K562 (cell line): ENCODE measurements at regions not wholly inside any gene's neighbourhood (a gene's known extent, or its start where the extent isn't known, plus 50 kb on each side); places are given as distances from the start of the nearest gene placed in this dataset.

ENCODE experiments used
- ADNP ChIP-seq: fragments of 200-800 bp; sonication (Bioruptor generic); IDR thresholded peaks from 2 replicates; pipeline ENCODE4 v1.6.1; 2016; ENCODE audit warnings: missing genetic modification characterization, missing compliant biosample characterization
- HEY1 ChIP-seq: fragments of 250-450 bp; sonication (Bioruptor Pico); IDR thresholded peaks from 2 replicates; pipeline ENCODE4 v1.5.0; 2020; ENCODE audit warnings: mild to moderate bottlenecking, moderate library complexity, borderline replicate concordance
- KLF6 ChIP-seq: fragments of 250-450 bp; sonication (Bioruptor Pico); IDR thresholded peaks from 2 replicates; pipeline ENCODE4 v1.4.0; 2020; ENCODE audit warnings: mild to moderate bottlenecking, moderate library complexity, borderline replicate concordance
- PATZ1 ChIP-seq: fragments of 250-450 bp; sonication (Bioruptor Pico); IDR thresholded peaks from 2 replicates; pipeline ENCODE4 v1.5.0; 2020; ENCODE audit warnings: mild to moderate bottlenecking, borderline replicate concordance
- PPARD ChIP-seq: fragments of 250-450 bp; sonication (Bioruptor Pico); IDR thresholded peaks from 2 replicates; pipeline ENCODE4 v1.8.0; 2022; ENCODE audit warnings: inconsistent platforms, mild to moderate bottlenecking, moderate library complexity
- REST ChIP-seq, 2 experiments: fragments of 450-650 bp; formaldehyde crosslinking in 1 of 2; IDR thresholded peaks; 2 replicates each; pipeline versions ENCODE4 v1.4.0 to v1.6.1; 2014 to 2020; ENCODE audit warnings: mild to moderate bottlenecking in 2 of 2, borderline replicate concordance in 1 of 2, low read depth in 1 of 2
- RUNX1 ChIP-seq: sonication (generic); IDR thresholded peaks from 2 replicates; pipeline ENCODE4 v1.6.1; 2016; ENCODE audit warnings: antibody characterized with exemption, low read depth
- SPI1 ChIP-seq: IDR thresholded peaks from 2 replicates; pipeline ENCODE4 v1.6.1; 2011; ENCODE audit warnings: low read depth, low read length, control low read depth, borderline replicate concordance
- ZNF274 ChIP-seq: IDR thresholded peaks from 2 replicates; pipeline ENCODE4 v1.6.1; 2011; ENCODE audit warnings: low read depth, mild to moderate bottlenecking, low read length, moderate library complexity, borderline replicate concordance
- ZNF696 ChIP-seq: fragments of 250-450 bp; sonication (Bioruptor Pico); conservative IDR thresholded peaks from 2 replicates; pipeline ENCODE4 v1.4.0; 2020; ENCODE audit warnings: mild to moderate bottlenecking, moderate library complexity

GRCh38 chr4:96691521-96691920 is 851.6 kb downstream of the PDHA2 start (continued):
- no peak for TF ChIP-seq PATZ1
- no peak for TF ChIP-seq HEY1 (CRISPR knock-in tag)
- TF ChIP-seq PPARD, result no peak
- TF ChIP-seq KLF6, result no peak
- TF ChIP-seq SPI1, result no peak
- no peak for TF ChIP-seq ZNF696
- TF ChIP-seq ZNF274, result no peak
- no peak for TF ChIP-seq RUNX1
- TF ChIP-seq REST (IDR thresholded peaks at IDR 0.05; ENCODE audit: borderline replicate concordance), result no peak
- no peak for TF ChIP-seq REST (CRISPR knock-in tag; IDR thresholded peaks at IDR 0.05; ENCODE audit: low read depth)
- no peak for TF ChIP-seq ADNP
